Body of pancreas (tissue), 4 donors: ENCODE measurements at regions not wholly inside any gene's neighbourhood (a gene's known extent, or its start where the extent isn't known, plus 50 kb on each side); places are given as distances from the start of the nearest gene placed in this dataset.

Experiments used
- POLR2A ChIP-seq, 3 donors: fragments of 450-650 bp; IDR thresholded peaks; one replicate each; pipeline ENCODE4 v1.6.1; 2016; ENCODE audit warnings: antibody characterized with exemption in 3 of 3, mild to moderate bottlenecking in 2 of 3
- TF ChIP-seq, protein P1 (sequence below), 7 experiments: fragments of 450-650 bp in 4 of 7; fragments of 200-600 bp in 3 of 7; sonication (generic) in 3 of 7; IDR thresholded peaks; one replicate each; pipeline ENCODE4 v1.5.1; 2016 to 2019; ENCODE audit warnings: antibody characterized with exemption in 7 of 7

DNA sequence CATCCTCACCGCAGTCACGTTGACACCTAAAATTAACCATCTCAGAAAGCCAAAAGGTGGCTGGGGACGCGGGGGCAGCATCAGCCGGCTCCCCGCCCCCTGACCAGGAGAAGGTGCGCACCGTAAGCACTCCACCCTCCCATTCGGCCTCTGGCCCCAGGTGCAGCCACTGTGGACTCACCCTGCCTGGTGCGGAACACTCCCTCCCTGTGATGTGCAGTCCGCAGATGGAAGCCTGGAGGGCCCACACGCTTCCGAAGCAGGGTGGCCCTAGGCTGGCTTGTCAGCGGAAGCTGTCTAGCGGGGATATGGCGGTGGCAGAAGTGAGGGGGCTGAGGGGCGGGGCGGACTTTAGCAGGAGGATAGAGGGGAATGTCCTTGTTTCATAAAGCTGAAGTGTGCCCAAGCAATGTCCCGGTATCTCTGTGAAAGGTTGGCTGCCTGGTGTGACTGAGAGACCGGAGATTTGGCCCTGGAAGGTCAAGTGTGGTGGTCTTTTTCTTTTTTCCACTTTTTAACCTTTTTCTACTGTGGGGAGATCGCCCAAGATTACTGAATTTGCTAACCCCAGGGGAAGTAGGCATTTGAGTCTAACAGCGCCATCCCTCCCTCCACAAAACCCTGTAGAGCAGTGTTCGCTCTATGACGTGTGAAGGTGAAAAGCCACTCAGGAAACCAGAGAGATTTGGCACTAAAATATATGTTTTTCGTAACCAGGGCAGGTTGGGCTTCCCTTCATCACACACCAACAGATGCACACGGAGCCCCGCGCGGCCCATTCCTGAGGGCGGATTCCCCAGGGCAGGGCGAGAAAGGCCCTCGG lies 74.7 kb downstream of the CXCL12 start:
- TF ChIP-seq, protein P1, sequence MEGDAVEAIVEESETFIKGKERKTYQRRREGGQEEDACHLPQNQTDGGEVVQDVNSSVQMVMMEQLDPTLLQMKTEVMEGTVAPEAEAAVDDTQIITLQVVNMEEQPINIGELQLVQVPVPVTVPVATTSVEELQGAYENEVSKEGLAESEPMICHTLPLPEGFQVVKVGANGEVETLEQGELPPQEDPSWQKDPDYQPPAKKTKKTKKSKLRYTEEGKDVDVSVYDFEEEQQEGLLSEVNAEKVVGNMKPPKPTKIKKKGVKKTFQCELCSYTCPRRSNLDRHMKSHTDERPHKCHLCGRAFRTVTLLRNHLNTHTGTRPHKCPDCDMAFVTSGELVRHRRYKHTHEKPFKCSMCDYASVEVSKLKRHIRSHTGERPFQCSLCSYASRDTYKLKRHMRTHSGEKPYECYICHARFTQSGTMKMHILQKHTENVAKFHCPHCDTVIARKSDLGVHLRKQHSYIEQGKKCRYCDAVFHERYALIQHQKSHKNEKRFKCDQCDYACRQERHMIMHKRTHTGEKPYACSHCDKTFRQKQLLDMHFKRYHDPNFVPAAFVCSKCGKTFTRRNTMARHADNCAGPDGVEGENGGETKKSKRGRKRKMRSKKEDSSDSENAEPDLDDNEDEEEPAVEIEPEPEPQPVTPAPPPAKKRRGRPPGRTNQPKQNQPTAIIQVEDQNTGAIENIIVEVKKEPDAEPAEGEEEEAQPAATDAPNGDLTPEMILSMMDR (IDR thresholded peaks at IDR 0.05): no peak
- no peak for TF ChIP-seq POLR2A (IDR thresholded peaks at IDR 0.05)
